Tibial nerve (tissue), 4 donors: ENCODE measurements at regions not wholly inside any gene's neighbourhood (a gene's known extent, or its start where the extent isn't known, plus 50 kb on each side); places are given as distances from the start of the nearest gene placed in this dataset.
A peak's percentile ranks its signal among the peaks of the same experiment; 100 is the strongest.

Experiments
- DNase-seq, 2 donors: peaks; one replicate each; pipeline ENCODE4 v3.0.0-alpha.2; 2019; ENCODE audit warnings: low spot score in 2 of 2
- H3K27ac ChIP-seq, 4 donors: fragments of 200-600 bp; sonication (generic) in 3 of 4; one replicate each; pipeline ENCODE4 v1.5.1; 2017 to 2019; ENCODE audit warnings: mild to moderate bottlenecking in 1 of 4
- H3K27me3 ChIP-seq, 2 donors: fragments of 200-600 bp; sonication (generic) in 1 of 2; one replicate each; pipeline versions ENCODE4 v1.5.1 to v1.6.0; 2017 to 2019
- H3K36me3 ChIP-seq, 3 donors: fragments of 200-600 bp; sonication (generic); one replicate each; pipeline ENCODE4 v1.5.1; 2018 to 2019
- H3K4me1 ChIP-seq, 4 donors: fragments of 200-600 bp; sonication (generic) in 3 of 4; one replicate each; pipeline ENCODE4 v1.5.1; 2017 to 2019
- H3K4me3 ChIP-seq, 4 donors: fragments of 200-600 bp; sonication (generic) in 3 of 4; one replicate each; pipeline ENCODE4 v1.5.1; 2017 to 2019; ENCODE audit warnings: mild to moderate bottlenecking in 1 of 4, moderate library complexity in 1 of 4
- H3K9me3 ChIP-seq, 4 donors: fragments of 200-600 bp; sonication (generic) in 3 of 4; one replicate each; pipeline ENCODE4 v1.5.1; 2017 to 2019
- CTCF ChIP-seq, 5 experiments: fragments of 200-600 bp in 3 of 5; fragments of 450-650 bp in 2 of 5; sonication (generic) in 3 of 5; IDR thresholded peaks; one replicate each; pipeline ENCODE4 v1.5.1; 2016 to 2019; ENCODE audit warnings: antibody characterized with exemption in 5 of 5, mild to moderate bottlenecking in 3 of 5, moderate library complexity in 2 of 5
- EP300 ChIP-seq, 2 donors: sonication (generic); formaldehyde crosslinking; IDR thresholded peaks; one replicate each; pipeline ENCODE4 v1.6.1; 2017; ENCODE audit warnings: antibody characterized with exemption in 2 of 2, mild to moderate bottlenecking in 1 of 2
- POLR2A ChIP-seq, 2 donors: fragments of 450-650 bp; IDR thresholded peaks; one replicate each; pipeline ENCODE4 v1.6.1; 2017; ENCODE audit warnings: antibody characterized with exemption in 2 of 2, mild to moderate bottlenecking in 2 of 2, moderate library complexity in 2 of 2
- WGBS, 2 donors: methylation state at CpG; one replicate each; pipeline ENCODE4 v1.1.5; 2018; 5-methylcytosine and 5-hydroxymethylcytosine counted together

- H3K27ac ChIP-seq: no peak overlapping the region
- TF ChIP-seq POLR2A (IDR thresholded peaks at IDR 0.05) (no peak), CTCF (IDR thresholded peaks at IDR 0.05) (no peak)
- H3K4me1 ChIP-seq: peaks cover 0 to 18% (median 0%) of the 10 kb centered on the region in 4 donors
- no peaks in the 10 kb centered on the region for H3K36me3 ChIP-seq
- H3K9me3 ChIP-seq: no peaks in the 10 kb centered on the region
- no peak for DNase-seq
- H3K4me3 ChIP-seq: no peak overlapping the region
- 80 to 82% methylated on average over 3 of the region's 3 CpGs for WGBS, 2 donors
- H3K27me3 ChIP-seq: no peaks in the 10 kb centered on the region
These were observed 721.4 kb upstream of the NR2F2 start for GRCh38 chr15:95609096-95609495.

GRCh38 chr15:95610945-95611344 is 719.6 kb upstream of the NR2F2 start:
- no peak overlapping the region for H3K27ac ChIP-seq
- H3K27me3 ChIP-seq: no peaks in the 10 kb centered on the region
- H3K4me3 ChIP-seq: no peak overlapping the region
- 72 to 88% methylated on average over 2 of the region's 2 CpGs for WGBS, 2 donors
- no peaks in the 10 kb centered on the region for H3K9me3 ChIP-seq
- H3K36me3 ChIP-seq: no peaks in the 10 kb centered on the region
- DNase-seq: no peak
- TF ChIP-seq EP300 (IDR thresholded peaks at IDR 0.05) (no peak), POLR2A (IDR thresholded peaks at IDR 0.05) (no peak), CTCF (IDR thresholded peaks at IDR 0.05) (no peak)
- peaks cover 0 to 16% (median 0%) of the 10 kb centered on the region in 4 donors for H3K4me1 ChIP-seq

DNA sequence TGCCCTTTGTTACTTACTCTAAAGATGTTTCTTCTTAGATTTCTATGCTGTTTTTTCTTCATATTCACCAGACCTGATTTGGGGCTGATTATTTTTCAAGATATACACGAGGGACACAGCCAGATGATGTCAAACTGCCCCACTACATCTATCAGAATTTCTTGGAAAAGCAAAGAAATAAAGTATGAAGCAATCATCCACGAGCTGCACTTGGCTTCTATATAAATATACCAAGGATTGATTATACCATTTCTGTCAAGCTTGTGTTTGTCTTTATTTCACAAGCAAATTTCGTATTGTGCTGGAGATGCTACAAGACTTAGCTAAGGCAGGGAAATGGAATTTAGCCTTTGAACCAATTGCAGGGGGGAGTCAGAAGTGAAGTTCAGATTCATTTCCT is 715.1 kb upstream of the NR2F2 start:
- Histone ChIP-seq H3K9me3 (no peaks in the 10 kb centered on the region), H3K4me3 (no peak overlapping the region), H3K36me3 (no peaks in the 10 kb centered on the region), H3K27me3 (no peaks in the 10 kb centered on the region), H3K4me1 (peaks cover 0 to 16% (median 0%) of the 10 kb centered on the region in 4 donors), H3K27ac (peak overlapping the region in 1 of 4 donors; percentile 41)
- 43 to 54% methylated on average over 3 of the region's 3 CpGs for WGBS, 2 donors
- no peak for DNase-seq
- no peak for TF ChIP-seq EP300 (IDR thresholded peaks at IDR 0.05)
- TF ChIP-seq CTCF (IDR thresholded peaks at IDR 0.05): no peak
- no peak for TF ChIP-seq POLR2A (IDR thresholded peaks at IDR 0.05)

DNA sequence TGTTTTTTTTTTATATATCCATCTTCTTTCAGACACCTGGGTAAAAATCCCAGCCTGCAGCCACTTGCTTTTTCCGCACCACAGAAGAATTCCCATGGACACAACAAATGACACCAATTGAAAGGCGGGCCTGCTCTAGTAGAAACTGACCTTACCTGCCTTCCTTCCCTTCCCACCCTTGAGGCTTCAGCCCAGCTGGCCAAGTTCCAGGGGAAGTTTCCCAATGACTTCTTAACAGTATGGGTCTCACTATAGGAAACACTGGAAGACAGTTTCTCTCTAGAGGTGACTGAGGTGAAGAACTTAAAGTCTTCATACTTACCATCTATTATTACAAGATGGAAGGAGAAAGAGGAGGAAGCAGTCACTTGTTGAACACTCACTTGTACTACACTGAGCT is 714.2 kb upstream of the NR2F2 start:
- no peaks in the 10 kb centered on the region for H3K36me3 ChIP-seq
- H3K4me1 ChIP-seq: peaks cover 0 to 23% (median 0%) of the 10 kb centered on the region in 4 donors
- TF ChIP-seq EP300 (IDR thresholded peaks at IDR 0.05) (no peak), CTCF (IDR thresholded peaks at IDR 0.05) (no peak), POLR2A (IDR thresholded peaks at IDR 0.05) (no peak)
- no peak overlapping the region for H3K4me3 ChIP-seq
- 90 to 96% methylated on average over 2 of the region's 2 CpGs for WGBS, 2 donors
- no peak for DNase-seq
- no peaks in the 10 kb centered on the region for H3K27me3 ChIP-seq
- no peaks in the 10 kb centered on the region for H3K9me3 ChIP-seq
- no peak overlapping the region for H3K27ac ChIP-seq

- H3K27ac ChIP-seq: peak overlapping the region in 2 of 4 donors; percentile 2 to 46
- 90 to 97% methylated on average over 1 of the region's 1 CpG for WGBS, 2 donors
These were observed 709.4 kb upstream of the NR2F2 start for GRCh38 chr15:95620934-95621579.

More at GRCh38 chr15:95620934-95621579, 709.4 kb upstream of the NR2F2 start:
- Histone ChIP-seq H3K4me3 (no peak overlapping the region), H3K9me3 (peaks cover 0 to 14% (median 0%) of the 10 kb centered on the region in 4 donors), H3K27me3 (no peaks in the 10 kb centered on the region), H3K4me1 (peaks cover 0 to 19% (median 0%) of the 10 kb centered on the region in 4 donors), H3K36me3 (no peaks in the 10 kb centered on the region)
- DNase-seq: peak in 1 of 2 donors; percentile 15
- peak in 1 of 2 donors; percentile 49 for TF ChIP-seq EP300 (IDR thresholded peaks at IDR 0.05)
- no peak for TF ChIP-seq POLR2A (IDR thresholded peaks at IDR 0.05)
